A549 (cell line): ENCODE measurements at regions not wholly inside any gene's neighbourhood (a gene's known extent, or its start where the extent isn't known, plus 50 kb on each side); places are given as distances from the start of the nearest gene placed in this dataset.

Source experiments
- FOXS1 ChIP-seq: fragments of 250-450 bp; sonication (Bioruptor Pico); IDR thresholded peaks from 2 replicates; pipeline ENCODE4 v1.5.0; 2020; ENCODE audit warnings: mild to moderate bottlenecking, moderate library complexity
- HDAC2 ChIP-seq: fragments of 200-600 bp; sonication (generic); IDR thresholded peaks from 2 replicates; pipeline ENCODE4 v1.6.1; 2016
- NFE2L2 ChIP-seq: fragments of 150-350 bp; conservative IDR thresholded peaks from 2 replicates; pipeline ENCODE4 v1.6.1; 2014; ENCODE audit warnings: low read length
- POLR2A ChIP-seq: IDR thresholded peaks from 2 replicates; pipeline ENCODE4 v1.6.1; 2012; ENCODE audit warnings: mild to moderate bottlenecking, low read length
- TF ChIP-seq, protein P1 (sequence below): fragments of >200 bp; sonication (Bioruptor Twin); formaldehyde crosslinking; IDR thresholded peaks from 3 replicates; pipeline ENCODE4 v1.5.1; 2016
- TF ChIP-seq, protein P2 (sequence below): fragments of 200-600 bp; sonication (generic); IDR thresholded peaks from 2 replicates; pipeline ENCODE4 v1.6.1; 2016; ENCODE audit warnings: antibody characterized with exemption, mild to moderate bottlenecking, moderate library complexity

DNA sequence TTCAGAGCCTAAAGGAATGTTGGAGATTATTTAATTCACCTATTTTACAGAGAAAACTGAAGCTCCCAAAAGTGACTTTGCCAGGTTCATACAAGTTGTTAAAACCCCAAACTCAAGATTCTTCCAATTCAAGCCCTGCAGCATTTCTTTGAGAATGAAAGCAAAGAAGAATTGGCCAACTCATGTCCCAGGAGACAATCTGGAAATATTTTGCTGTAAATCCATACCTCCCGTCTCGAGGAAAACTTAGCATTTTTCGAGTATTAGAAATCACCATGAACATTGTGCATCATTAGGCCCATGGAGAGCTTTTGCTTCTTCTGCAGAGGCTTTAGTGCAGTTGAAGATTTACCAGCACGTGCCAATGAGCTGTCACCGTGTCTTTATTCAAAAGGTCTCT, 176.4 kb upstream of the KCNJ16 start:
- TF ChIP-seq HDAC2 (no peak), NFE2L2 (no peak), POLR2A (no peak), FOXS1 (CRISPR knock-in tag) (no peak)
- TF ChIP-seq, protein P1, sequence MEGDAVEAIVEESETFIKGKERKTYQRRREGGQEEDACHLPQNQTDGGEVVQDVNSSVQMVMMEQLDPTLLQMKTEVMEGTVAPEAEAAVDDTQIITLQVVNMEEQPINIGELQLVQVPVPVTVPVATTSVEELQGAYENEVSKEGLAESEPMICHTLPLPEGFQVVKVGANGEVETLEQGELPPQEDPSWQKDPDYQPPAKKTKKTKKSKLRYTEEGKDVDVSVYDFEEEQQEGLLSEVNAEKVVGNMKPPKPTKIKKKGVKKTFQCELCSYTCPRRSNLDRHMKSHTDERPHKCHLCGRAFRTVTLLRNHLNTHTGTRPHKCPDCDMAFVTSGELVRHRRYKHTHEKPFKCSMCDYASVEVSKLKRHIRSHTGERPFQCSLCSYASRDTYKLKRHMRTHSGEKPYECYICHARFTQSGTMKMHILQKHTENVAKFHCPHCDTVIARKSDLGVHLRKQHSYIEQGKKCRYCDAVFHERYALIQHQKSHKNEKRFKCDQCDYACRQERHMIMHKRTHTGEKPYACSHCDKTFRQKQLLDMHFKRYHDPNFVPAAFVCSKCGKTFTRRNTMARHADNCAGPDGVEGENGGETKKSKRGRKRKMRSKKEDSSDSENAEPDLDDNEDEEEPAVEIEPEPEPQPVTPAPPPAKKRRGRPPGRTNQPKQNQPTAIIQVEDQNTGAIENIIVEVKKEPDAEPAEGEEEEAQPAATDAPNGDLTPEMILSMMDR, result no peak
- TF ChIP-seq, protein P2, sequence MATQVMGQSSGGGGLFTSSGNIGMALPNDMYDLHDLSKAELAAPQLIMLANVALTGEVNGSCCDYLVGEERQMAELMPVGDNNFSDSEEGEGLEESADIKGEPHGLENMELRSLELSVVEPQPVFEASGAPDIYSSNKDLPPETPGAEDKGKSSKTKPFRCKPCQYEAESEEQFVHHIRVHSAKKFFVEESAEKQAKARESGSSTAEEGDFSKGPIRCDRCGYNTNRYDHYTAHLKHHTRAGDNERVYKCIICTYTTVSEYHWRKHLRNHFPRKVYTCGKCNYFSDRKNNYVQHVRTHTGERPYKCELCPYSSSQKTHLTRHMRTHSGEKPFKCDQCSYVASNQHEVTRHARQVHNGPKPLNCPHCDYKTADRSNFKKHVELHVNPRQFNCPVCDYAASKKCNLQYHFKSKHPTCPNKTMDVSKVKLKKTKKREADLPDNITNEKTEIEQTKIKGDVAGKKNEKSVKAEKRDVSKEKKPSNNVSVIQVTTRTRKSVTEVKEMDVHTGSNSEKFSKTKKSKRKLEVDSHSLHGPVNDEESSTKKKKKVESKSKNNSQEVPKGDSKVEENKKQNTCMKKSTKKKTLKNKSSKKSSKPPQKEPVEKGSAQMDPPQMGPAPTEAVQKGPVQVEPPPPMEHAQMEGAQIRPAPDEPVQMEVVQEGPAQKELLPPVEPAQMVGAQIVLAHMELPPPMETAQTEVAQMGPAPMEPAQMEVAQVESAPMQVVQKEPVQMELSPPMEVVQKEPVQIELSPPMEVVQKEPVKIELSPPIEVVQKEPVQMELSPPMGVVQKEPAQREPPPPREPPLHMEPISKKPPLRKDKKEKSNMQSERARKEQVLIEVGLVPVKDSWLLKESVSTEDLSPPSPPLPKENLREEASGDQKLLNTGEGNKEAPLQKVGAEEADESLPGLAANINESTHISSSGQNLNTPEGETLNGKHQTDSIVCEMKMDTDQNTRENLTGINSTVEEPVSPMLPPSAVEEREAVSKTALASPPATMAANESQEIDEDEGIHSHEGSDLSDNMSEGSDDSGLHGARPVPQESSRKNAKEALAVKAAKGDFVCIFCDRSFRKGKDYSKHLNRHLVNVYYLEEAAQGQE, result no peak
